Smooth muscle cell (in vitro differentiated cells): ENCODE measurements at regions not wholly inside any gene's neighbourhood (a gene's known extent, or its start where the extent isn't known, plus 50 kb on each side); places are given as distances from the start of the nearest gene placed in this dataset.

Experiments used
- DNase-seq: peaks from one replicate; lab custom pipeline; 2025; ENCODE audit not compliant: unreplicated experiment; lab: John Stamatoyannopoulos, UW
- H2AFZ ChIP-seq: fragments of 200-600 bp; sonication (generic); 2 replicates; pipeline ENCODE4 v1.6.0; 2016; ENCODE audit warnings: antibody characterized with exemption, low read depth, mild to moderate bottlenecking
- H3F3A ChIP-seq: fragments of 200-600 bp; sonication (generic); 2 replicates; pipeline ENCODE4 v1.6.0; 2017; ENCODE audit warnings: antibody characterized with exemption, low read depth
- H3K27ac ChIP-seq: fragments of 200-600 bp; sonication (generic); 2 replicates; pipeline ENCODE4 v1.5.1; 2016; ENCODE audit warnings: low read depth, mild to moderate bottlenecking
- H3K27me3 ChIP-seq: fragments of 200-600 bp; sonication (generic); 2 replicates; pipeline ENCODE4 v1.6.1; 2016; ENCODE audit warnings: low read depth, mild to moderate bottlenecking
- H3K36me3 ChIP-seq: fragments of 200-600 bp; sonication (generic); 2 replicates; pipeline ENCODE4 v1.5.1; 2016; ENCODE audit warnings: low read depth
- H3K4me1 ChIP-seq: fragments of 200-600 bp; sonication (generic); 2 replicates; pipeline ENCODE4 v1.5.1; 2016; ENCODE audit warnings: low read depth
- H3K4me2 ChIP-seq: fragments of 200-600 bp; sonication (generic); 2 replicates; pipeline ENCODE4 v1.6.0; 2016; ENCODE audit warnings: mild to moderate bottlenecking
- H3K4me3 ChIP-seq: fragments of 200-600 bp; sonication (generic); 2 replicates; pipeline ENCODE4 v1.5.1; 2016; ENCODE audit warnings: mild to moderate bottlenecking
- H3K79me2 ChIP-seq: fragments of 200-600 bp; sonication (generic); 2 replicates; pipeline ENCODE4 v1.6.0; 2016; ENCODE audit warnings: low read depth, mild to moderate bottlenecking
- H3K9ac ChIP-seq: fragments of 200-600 bp; sonication (generic); 2 replicates; pipeline ENCODE4 v1.6.0; 2016; ENCODE audit warnings: low read depth
- H3K9me3 ChIP-seq: fragments of 200-600 bp; sonication (generic); replicated peaks from 2 replicates; pipeline ENCODE4 v1.5.1; 2016; ENCODE audit warnings: low read depth
- H4K20me1 ChIP-seq: fragments of 200-600 bp; sonication (generic); 2 replicates; pipeline ENCODE4 v1.6.0; 2016; ENCODE audit warnings: low read depth
- WGBS: methylation state at CpG from one replicate; pipeline ENCODE4 v1.1.7; 2016; ENCODE audit warnings: low lambda C conversion rate; 5-methylcytosine and 5-hydroxymethylcytosine counted together
- TF ChIP-seq, protein P1 (sequence below): fragments of 200-600 bp; sonication (generic); IDR thresholded peaks from 2 replicates; pipeline ENCODE4 v1.5.1; 2017; ENCODE audit warnings: borderline replicate concordance, mild to moderate bottlenecking, antibody characterized with exemption; ENCODE audit not compliant: insufficient read depth, poor library complexity, severe bottlenecking

DNA sequence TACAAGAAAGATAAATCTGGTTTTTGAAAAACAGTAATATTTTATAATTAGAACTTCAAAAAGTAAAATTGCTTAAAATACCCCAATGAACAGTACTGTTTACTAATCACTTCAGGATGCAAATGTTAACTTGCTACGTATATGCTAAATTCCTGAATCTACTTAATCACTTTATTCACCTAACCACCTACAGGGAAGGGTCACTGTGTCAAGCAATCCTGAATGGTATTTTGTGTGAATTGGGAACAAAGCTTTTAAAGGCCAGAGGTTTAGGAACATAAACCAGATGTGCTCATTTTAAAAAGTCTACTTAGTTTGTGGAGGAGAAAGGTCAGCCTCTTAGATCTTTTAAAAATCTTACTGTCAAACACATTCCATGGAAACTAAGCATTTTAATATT, 1143.0 kb upstream of the ADGRL2 start:
- H2AFZ ChIP-seq, result no peak overlapping the region
- no peaks in the 10 kb centered on the region for H3K79me2 ChIP-seq
- H4K20me1 ChIP-seq, result no peaks in the 10 kb centered on the region
- TF ChIP-seq, protein P1, sequence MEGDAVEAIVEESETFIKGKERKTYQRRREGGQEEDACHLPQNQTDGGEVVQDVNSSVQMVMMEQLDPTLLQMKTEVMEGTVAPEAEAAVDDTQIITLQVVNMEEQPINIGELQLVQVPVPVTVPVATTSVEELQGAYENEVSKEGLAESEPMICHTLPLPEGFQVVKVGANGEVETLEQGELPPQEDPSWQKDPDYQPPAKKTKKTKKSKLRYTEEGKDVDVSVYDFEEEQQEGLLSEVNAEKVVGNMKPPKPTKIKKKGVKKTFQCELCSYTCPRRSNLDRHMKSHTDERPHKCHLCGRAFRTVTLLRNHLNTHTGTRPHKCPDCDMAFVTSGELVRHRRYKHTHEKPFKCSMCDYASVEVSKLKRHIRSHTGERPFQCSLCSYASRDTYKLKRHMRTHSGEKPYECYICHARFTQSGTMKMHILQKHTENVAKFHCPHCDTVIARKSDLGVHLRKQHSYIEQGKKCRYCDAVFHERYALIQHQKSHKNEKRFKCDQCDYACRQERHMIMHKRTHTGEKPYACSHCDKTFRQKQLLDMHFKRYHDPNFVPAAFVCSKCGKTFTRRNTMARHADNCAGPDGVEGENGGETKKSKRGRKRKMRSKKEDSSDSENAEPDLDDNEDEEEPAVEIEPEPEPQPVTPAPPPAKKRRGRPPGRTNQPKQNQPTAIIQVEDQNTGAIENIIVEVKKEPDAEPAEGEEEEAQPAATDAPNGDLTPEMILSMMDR, result no peak
- H3K27ac ChIP-seq, result no peak overlapping the region
- H3K4me1 ChIP-seq, result peaks cover 33% of the 10 kb centered on the region
- no peaks in the 10 kb centered on the region for H3K36me3 ChIP-seq
- H3K27me3 ChIP-seq, result no peaks in the 10 kb centered on the region
- H3K4me2 ChIP-seq, result no peak overlapping the region
- WGBS, result 67% methylated on average over 1 of the region's 1 CpG
- no peak for DNase-seq
- H3K9ac ChIP-seq, result no peak overlapping the region
- H3K4me3 ChIP-seq, result no peak overlapping the region
- no peaks in the 10 kb centered on the region for H3F3A ChIP-seq
- H3K9me3 ChIP-seq, result no peaks in the 10 kb centered on the region

DNA sequence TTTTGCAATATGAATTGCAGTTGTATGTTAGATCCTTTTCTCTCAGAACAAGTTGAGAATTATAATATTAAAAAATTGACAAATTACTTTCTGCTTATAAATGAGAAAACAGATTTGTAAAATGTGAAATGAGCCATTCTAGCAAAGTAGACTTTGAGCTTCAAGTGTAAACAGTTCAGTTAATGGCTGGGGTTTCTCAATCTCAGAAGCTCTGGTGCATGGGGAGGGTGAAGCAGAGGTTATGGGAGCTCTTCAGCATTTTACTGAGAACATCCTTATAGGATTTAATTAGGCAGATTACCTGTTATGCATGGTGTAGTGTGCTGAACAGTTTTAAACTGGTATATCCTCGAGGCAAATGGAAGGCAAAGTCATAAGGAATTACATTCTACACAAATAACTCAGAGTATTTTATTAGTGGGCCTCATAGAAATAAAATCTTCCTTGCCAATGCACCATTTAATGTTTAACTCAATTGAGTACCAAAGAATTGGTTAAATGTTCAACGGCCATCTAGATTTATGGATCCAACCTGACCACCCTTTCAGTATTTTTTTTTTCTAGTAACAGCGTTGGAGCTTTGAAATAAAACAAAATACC, 1143.6 kb upstream of the ADGRL2 start:
- no peak overlapping the region for H3K4me2 ChIP-seq
- H3K4me1 ChIP-seq, result peaks cover 33% of the 10 kb centered on the region
- no peak overlapping the region for H2AFZ ChIP-seq
- DNase-seq, result no peak
- no peak overlapping the region for H3K4me3 ChIP-seq
- H3K27ac ChIP-seq, result no peak overlapping the region
- H3K9me3 ChIP-seq, result no peaks in the 10 kb centered on the region
- no peak overlapping the region for H3K9ac ChIP-seq
- no peaks in the 10 kb centered on the region for H3F3A ChIP-seq
- WGBS, result 80% methylated on average over 3 of the region's 3 CpGs
- no peaks in the 10 kb centered on the region for H3K79me2 ChIP-seq
- TF ChIP-seq, protein P1, result no peak
- no peaks in the 10 kb centered on the region for H3K27me3 ChIP-seq
- H3K36me3 ChIP-seq, result no peaks in the 10 kb centered on the region
- no peaks in the 10 kb centered on the region for H4K20me1 ChIP-seq

DNA sequence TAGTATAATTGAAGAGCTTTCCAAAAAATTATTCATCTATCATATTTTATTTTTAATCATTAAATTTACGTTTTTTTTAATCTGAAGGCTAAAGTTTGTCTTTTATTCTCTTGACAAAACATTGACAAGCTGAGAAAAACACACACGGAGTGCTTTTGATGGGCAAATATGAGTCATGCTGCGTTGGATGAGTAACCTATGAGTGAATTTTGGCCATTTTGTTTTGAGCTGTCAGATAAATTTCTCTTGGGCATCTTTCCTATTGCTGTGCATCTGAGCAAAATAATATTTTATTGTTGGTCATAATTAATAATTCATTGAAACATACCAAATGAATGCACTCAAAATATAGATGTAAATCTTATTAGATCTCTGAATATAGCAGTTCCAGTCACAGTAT, 1144.1 kb upstream of the ADGRL2 start:
- Histone ChIP-seq H3K4me1 (peaks cover 33% of the 10 kb centered on the region), H2AFZ (no peak overlapping the region), H3K27ac (no peak overlapping the region), H3K9me3 (no peaks in the 10 kb centered on the region), H3K4me2 (no peak overlapping the region), H4K20me1 (no peaks in the 10 kb centered on the region), H3K27me3 (no peaks in the 10 kb centered on the region), H3F3A (no peaks in the 10 kb centered on the region), H3K9ac (no peak overlapping the region), H3K79me2 (no peaks in the 10 kb centered on the region), H3K4me3 (no peak overlapping the region), H3K36me3 (no peaks in the 10 kb centered on the region)
- 48% methylated on average over 3 of the region's 3 CpGs for WGBS
- DNase-seq, result no peak
- TF ChIP-seq, protein P1, result no peak

DNA sequence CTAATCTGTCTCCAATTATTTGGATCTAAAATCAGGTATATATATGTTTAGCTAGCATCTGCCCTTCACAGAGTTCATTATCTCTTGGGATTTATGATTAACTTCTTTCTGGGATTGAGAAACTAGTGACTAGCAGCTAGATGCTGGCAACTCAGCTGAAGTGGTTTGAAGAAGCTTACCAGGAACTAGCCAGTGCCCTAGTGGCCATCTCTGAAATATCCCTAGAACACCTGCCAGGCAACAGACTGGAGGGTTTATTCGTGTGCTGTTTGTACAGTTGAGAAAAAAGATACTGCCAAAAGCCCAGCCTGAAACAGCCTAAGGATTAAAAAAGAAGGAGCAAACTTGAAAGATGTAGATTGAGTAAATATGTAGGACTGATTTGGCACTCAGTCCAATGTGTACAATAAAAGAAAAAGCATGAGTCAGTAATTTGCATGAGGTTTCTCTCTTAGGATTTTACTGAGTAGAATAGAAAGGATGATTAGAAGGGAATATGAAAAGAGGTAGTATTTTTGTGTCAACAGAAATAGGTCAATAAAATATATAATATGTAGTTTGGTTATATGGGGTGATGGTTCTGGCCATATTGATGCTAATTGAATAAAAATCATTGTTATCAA, 1144.6 kb upstream of the ADGRL2 start:
- Histone ChIP-seq H3K79me2 (no peaks in the 10 kb centered on the region), H3K4me2 (no peak overlapping the region)
- 39% methylated on average over 1 of the region's 1 CpG for WGBS

More for the DNA sequence above, 1144.6 kb upstream of the ADGRL2 start:
- H4K20me1 ChIP-seq, result no peaks in the 10 kb centered on the region
- peaks cover 33% of the 10 kb centered on the region for H3K4me1 ChIP-seq
- H3K9ac ChIP-seq, result no peak overlapping the region
- H3K4me3 ChIP-seq, result no peak overlapping the region
- H3K27me3 ChIP-seq, result no peaks in the 10 kb centered on the region
- TF ChIP-seq, protein P1, result peak; percentile 24
- no peak overlapping the region for H2AFZ ChIP-seq
- H3K27ac ChIP-seq, result no peak overlapping the region
- no peaks in the 10 kb centered on the region for H3K9me3 ChIP-seq
- H3F3A ChIP-seq, result no peaks in the 10 kb centered on the region
- no peaks in the 10 kb centered on the region for H3K36me3 ChIP-seq
- no peak for DNase-seq
